ENCODE measurements at regions not wholly inside any gene's neighbourhood (a gene's known extent, or its start where the extent isn't known, plus 50 kb on each side); places are given as distances from the start of the nearest gene placed in this dataset.

- no peak for DNase-seq (ENCODE audit: low spot score)
Observed at GRCh38 chr21:38659936-38660332, 145.8 kb upstream of the ETS2 start.

DNA sequence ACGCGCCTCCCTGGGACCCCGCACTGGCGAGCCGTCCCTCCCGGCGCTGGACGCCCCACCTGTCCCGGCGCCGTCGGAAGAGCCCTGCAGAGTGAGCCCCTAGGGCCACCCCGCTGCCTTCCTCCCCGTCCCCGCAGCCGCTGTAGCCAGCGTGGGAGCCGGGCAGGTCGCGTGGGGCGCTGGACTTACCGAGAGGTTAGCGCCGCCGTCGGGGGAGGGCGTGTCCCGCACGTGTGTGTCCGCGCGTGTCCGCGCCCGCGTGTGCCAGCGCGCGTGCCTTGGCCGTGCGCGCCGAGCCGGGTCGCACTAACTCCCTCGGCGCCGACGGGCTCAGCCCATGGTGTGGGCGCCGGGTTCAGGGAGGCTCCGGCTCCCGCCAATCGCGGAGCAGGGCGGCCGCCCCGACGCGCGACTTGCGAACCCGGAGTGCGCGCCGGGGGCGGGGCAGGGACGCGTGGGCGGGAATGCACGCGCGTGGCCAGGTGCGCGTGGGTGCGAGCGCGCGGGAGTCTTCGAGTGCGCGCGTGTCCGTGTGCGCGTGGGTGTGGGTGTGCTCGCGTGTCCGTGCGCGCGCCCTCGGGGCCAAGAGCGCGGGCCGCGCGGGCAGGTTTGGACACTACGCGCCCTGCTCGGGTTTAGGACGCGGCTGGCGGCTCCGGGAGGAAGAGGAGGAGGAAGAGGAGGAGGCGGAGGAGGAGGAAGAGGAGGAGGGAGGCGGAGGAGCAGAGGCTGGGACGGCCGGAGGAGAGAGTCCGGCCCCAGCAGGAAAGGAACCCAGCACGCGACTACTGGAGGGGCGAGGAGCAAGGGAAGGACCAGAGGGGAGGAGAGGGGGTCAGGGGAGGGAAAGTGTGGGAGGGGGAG is 145.2 kb upstream of the ETS2 start:
- DNase-seq (ENCODE audit: low spot score) = no peak

DNA sequence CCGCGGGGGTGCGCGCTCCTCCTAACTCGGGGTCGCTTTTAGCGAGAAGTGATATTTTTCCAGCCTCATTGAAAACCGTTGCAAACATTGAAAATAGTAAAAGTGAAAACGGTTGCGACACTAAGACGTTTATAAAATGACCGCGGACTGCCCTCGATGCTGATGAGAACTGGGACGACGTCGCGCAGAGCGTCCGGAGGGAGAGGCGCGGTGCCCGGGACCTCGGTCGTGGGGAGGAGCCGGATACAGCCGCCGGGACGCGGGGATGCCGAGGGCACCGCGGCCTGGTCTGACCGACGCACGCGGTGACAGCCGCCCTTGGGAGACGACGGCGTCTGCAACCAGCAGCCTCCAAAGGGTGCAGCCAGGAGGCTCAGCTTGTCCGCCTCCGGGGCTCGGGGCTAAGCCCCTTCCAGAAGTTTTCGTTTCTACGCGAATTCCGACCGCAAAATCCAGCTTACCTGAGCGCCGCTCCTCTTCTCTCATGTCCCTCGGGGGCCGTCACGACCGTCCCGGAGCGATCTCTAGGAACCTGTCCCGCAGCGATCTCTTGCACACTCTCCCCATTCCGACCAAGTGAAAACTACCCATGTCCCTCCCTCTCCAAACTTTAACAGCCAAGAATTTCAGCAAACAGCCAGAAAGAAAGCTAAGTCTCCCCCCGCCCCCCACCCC is 144.4 kb upstream of the ETS2 start:
- no peak for DNase-seq (ENCODE audit: low spot score)

DNA sequence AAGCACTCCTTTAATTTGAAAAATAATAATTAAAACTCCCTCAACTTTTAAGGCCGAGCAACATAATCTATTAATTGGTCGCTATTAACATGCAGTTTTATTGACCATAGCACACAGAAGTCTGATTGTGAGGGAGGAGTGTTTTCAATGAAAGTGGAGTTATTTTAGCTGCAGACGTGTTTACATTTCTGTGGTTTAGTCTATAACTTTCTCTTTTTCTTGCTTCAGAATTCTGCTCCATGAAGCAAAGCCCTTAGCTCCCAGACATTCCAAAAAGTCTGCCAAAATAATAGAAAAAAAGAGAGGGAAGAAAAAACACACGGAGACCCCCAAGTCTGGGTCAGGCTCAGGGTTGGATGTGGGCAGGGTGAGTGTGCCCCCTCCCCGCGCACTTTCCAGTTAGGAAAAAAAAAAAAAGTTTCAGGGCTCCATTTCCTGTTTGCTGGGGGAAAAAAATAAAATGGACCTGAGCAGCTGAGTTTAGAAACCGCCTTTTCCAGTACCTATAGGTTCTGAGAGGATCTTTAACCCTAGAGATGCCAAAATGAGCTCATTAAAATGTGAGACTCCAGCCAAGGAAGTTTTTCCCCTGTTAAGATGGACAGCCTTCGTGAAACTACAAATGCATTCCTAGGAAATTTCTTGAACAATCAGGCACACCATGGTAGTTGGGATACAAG is 143.7 kb upstream of the ETS2 start:
- no peak for DNase-seq (ENCODE audit: low spot score)

- DNase-seq (ENCODE audit: low spot score) = no peak
Observed at GRCh38 chr21:38663282-38663681, 142.4 kb upstream of the ETS2 start.

GRCh38 chr21:38664315-38664714 is 141.4 kb upstream of the ETS2 start:
- no peak for DNase-seq (ENCODE audit: low spot score)

GRCh38 chr21:38664841-38665240 is 140.9 kb upstream of the ETS2 start:
- DNase-seq (ENCODE audit: low spot score) = no peak

GRCh38 chr21:38667291-38667870 is 138.3 kb upstream of the ETS2 start:
- no peak for DNase-seq (ENCODE audit: low spot score)

GRCh38 chr21:38668067-38668466 is 137.7 kb upstream of the ETS2 start:
- no peak for DNase-seq (ENCODE audit: low spot score)

GRCh38 chr21:38668541-38668940 is 137.2 kb upstream of the ETS2 start:
- no peak for DNase-seq (ENCODE audit: low spot score)

GRCh38 chr21:38669186-38669585 is 136.5 kb upstream of the ETS2 start:
- DNase-seq (ENCODE audit: low spot score) = peak; percentile 56

GRCh38 chr21:38670861-38671260 is 134.9 kb upstream of the ETS2 start:
- no peak for DNase-seq (ENCODE audit: low spot score)

- no peak for DNase-seq (ENCODE audit: low spot score)
Observed at GRCh38 chr21:38671773-38672172, 134.0 kb upstream of the ETS2 start.

- no peak for DNase-seq (ENCODE audit: low spot score)
Observed at GRCh38 chr21:38675182-38675824, 130.4 kb upstream of the ETS2 start.

GRCh38 chr21:38678827-38679226 is 126.9 kb upstream of the ETS2 start:
- DNase-seq (ENCODE audit: low spot score) = no peak

DNA sequence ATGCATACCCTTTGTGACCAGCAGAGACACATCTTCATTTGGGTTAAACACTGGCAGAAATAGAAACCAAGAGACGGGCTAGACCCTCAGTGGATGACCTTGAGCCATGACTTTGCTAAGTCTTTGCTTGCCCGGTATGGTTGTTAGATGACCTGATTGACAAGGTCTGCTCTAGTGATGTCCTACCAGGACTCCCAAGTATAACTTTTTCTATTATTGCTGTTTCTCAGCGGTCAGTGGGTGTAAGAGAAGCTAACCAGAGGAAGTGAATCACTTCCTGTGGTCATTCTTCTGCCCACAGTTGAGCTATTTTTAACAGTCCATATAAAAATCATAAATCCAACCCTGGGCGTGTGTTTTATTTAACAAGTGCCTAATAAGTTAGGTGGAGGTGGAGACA is 126.2 kb upstream of the ETS2 start:
- DNase-seq (ENCODE audit: low spot score) = peak; percentile 81

DNA sequence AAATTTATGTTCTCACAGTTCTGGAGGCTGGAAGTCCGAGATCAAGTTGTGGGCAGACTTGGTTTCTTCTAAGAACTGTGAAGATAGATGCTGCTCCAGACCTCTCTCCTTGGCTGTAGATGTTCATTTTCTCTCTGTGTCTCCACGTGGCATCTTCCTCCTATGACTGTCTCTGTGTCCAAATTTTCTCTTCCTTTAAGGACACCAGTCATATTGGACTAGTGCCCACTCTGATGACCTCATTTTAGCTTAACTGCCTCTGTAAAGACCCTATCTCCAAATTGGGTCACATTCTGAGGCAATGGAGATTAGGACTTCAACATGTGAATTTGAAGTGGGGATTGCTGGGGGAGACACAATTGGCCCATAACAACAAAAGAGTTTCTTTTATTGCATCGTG is 125.3 kb upstream of the ETS2 start:
- peak; percentile 20 for DNase-seq (ENCODE audit: low spot score)

DNA sequence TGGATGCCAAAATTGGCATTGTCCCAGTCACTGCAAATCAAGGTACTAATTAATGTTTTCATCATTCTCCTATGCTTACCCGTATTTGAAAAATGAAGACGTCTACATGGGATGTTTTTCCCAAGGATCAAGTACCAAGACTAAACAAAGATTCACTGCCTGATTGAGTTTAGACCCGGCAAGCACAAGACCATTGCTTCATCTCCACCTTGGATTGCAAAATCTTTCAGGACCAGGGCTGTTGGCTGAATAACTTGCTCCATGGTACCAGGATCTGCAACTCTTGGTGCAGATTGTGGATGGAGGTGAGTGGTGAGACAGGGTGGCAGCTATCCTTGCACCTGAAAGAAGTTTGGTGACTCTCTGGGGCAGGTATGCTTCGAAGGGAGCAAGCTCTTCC is 122.5 kb upstream of the ETS2 start:
- DNase-seq (ENCODE audit: low spot score) = no peak

DNA sequence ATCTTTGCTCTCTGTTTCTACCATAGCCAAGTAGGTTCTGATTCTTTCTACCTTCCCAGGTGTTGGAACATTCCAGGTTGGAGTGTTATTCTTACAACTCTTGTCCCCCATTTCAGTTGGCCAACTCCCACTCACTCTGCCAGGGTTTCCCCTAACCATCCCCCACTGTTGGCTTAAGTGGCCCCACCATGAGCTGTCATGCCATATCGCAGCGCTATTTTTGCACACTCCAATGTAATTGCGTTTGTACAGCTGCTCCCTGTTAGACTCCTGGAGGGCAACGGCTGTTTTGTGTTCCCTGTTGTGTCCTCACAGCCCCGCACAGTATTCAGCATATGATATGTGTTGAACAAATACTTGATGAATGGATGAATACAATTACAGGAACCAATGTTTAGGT is 117.7 kb upstream of the ETS2 start:
- no peak for DNase-seq (ENCODE audit: low spot score)

GRCh38 chr21:38691631-38692030 is 114.1 kb upstream of the ETS2 start:
- no peak for DNase-seq (ENCODE audit: low spot score)

DNA sequence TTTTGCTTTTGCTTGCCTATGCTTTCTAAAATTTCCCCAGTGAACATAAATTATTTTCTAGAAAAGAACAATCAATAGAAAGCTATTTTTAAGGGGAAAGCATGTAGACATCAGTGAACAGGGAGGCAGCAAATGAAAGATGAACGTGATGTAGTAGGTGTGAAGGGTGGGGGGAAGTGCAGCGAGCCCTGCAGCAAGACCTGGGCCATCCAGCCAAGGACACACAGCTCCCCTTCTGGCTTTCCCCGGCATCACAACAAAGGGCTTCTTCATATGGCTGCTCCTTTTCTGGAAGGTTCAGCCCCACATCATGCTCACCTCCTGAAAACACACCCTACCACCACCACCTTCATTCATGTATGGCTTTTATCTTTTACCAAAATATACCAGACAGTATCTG is 109.2 kb upstream of the ETS2 start:
- no peak for DNase-seq (ENCODE audit: low spot score)

GRCh38 chr21:38699048-38699447 is 106.7 kb upstream of the ETS2 start:
- DNase-seq (ENCODE audit: low spot score) = no peak

All from kidney tubule cell (primary cell).